HG02981 (cell line): ENCODE measurements at regions not wholly inside any gene's neighbourhood (a gene's known extent, or its start where the extent isn't known, plus 50 kb on each side); places are given as distances from the start of the nearest gene placed in this dataset.
A peak's percentile ranks its signal among the peaks of the same experiment; 100 is the strongest.

ENCODE experiments used
- ATAC-seq: cut with Tn5 transposase; IDR thresholded peaks from one replicate; pipeline ENCODE4 v1.9.1; 2021; ENCODE audit warnings: mild to moderate bottlenecking, moderate library complexity; ENCODE audit not compliant: unreplicated experiment

- ATAC-seq, result no peak
These were observed 78.6 kb upstream of the PGRMC2 start for GRCh38 chr4:128366212-128366611.

GRCh38 chr4:128364565-128364964 is 77.0 kb upstream of the PGRMC2 start:
- no peak for ATAC-seq

- ATAC-seq, result no peak
These were observed 76.4 kb upstream of the PGRMC2 start for GRCh38 chr4:128363966-128364365.

- ATAC-seq, result no peak
These were observed 75.1 kb upstream of the PGRMC2 start for GRCh38 chr4:128362760-128363159.

GRCh38 chr4:128359422-128359821 is 71.8 kb upstream of the PGRMC2 start:
- ATAC-seq, result no peak

- ATAC-seq, result no peak
These were observed 71.3 kb upstream of the PGRMC2 start for GRCh38 chr4:128358913-128359279.

GRCh38 chr4:128358231-128358912 is 70.8 kb upstream of the PGRMC2 start:
- no peak for ATAC-seq

- no peak for ATAC-seq
These were observed 69.7 kb upstream of the PGRMC2 start for GRCh38 chr4:128357286-128357685.

GRCh38 chr4:128355305-128355704 is 67.7 kb upstream of the PGRMC2 start:
- peak; percentile 71 for ATAC-seq

GRCh38 chr4:128354205-128354821 is 66.7 kb upstream of the PGRMC2 start:
- ATAC-seq, result no peak

GRCh38 chr4:128353791-128354190 is 66.2 kb upstream of the PGRMC2 start:
- no peak for ATAC-seq

GRCh38 chr4:128351502-128351901 is 63.9 kb upstream of the PGRMC2 start:
- no peak for ATAC-seq

GRCh38 chr4:128350449-128351045 is 62.9 kb upstream of the PGRMC2 start:
- no peak for ATAC-seq

- ATAC-seq, result no peak
These were observed 62.3 kb upstream of the PGRMC2 start for GRCh38 chr4:128349921-128350320.

- ATAC-seq, result no peak
These were observed 60.5 kb upstream of the PGRMC2 start for GRCh38 chr4:128347930-128348660.

GRCh38 chr4:128347175-128347868 is 59.7 kb upstream of the PGRMC2 start:
- no peak for ATAC-seq

- no peak for ATAC-seq
These were observed 58.6 kb upstream of the PGRMC2 start for GRCh38 chr4:128346054-128346716.

GRCh38 chr4:128345650-128346049 is 58.0 kb upstream of the PGRMC2 start:
- no peak for ATAC-seq

GRCh38 chr4:128342762-128343161 is 55.1 kb upstream of the PGRMC2 start:
- ATAC-seq, result no peak

- no peak for ATAC-seq
These were observed 54.0 kb upstream of the PGRMC2 start for GRCh38 chr4:128341634-128342033.
